Skeletal muscle cell (primary cell): ENCODE measurements at regions not wholly inside any gene's neighbourhood (a gene's known extent, or its start where the extent isn't known, plus 50 kb on each side); places are given as distances from the start of the nearest gene placed in this dataset.
"Not testable (repeated sequence)": the region's sequence is repeated elsewhere in the genome, so short reads cannot be mapped to it uniquely, and the experiment has no call there.

Source experiments
- DNase-seq: peaks from one replicate; pipeline ENCODE4 v3.0.0-alpha.2; 2010; ENCODE audit warnings: low read depth
- H3K4me3 ChIP-seq: 2 replicates; pipeline ENCODE4 v1.5.1; 2011; ENCODE audit warnings: low read depth, mild to moderate bottlenecking, control low read depth, low read length, moderate library complexity

DNA sequence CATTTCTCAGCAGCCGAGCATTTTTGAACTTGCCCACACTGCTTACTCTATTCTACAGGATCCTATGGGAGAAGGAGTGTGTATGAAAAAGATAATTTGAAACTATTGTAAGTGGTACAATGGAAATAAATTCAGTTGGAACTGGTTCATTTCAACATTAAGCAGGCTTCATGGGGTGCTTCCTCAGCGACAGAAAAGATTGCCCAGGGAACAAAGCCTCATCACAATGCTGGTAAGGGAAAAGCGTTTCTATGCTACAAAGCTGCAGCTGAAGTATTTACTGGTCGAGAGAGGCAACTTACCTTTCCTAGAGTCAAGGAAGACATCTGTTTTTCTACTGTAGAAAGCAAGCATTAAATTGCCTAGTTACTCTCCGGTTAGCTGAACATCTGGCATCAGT is 568.2 kb upstream of the ZP4 start:
- no peak overlapping the region for H3K4me3 ChIP-seq
- DNase-seq: no peak

GRCh38 chr1:238457610-238458009 is 566.9 kb upstream of the ZP4 start:
- DNase-seq: no peak
- H3K4me3 ChIP-seq: no peak overlapping the region

DNA sequence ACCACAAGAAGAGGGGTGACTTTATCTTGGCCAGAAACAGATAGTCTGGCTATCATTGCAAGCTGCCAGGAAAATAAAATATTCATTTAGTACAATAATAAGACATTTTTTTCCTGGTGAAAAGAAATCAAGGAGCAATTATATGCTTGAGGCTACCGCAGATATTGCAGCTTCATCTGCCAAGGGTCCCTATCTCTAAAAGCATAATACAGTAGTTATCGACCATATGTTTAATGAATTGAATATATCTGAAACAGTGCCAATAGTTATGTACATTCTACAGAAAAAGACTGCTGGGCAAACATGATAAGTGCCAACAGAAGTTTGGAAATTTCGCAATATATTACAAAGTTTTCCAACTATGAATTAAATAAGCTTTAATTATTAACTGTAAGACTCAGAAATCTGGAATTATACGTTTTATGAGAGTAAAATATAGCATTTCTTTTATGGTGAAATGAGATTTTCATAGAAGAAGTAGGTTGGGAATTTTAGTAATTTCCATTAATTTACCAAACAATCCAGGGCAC is 561.1 kb upstream of the ZP4 start:
- H3K4me3 ChIP-seq: no peak overlapping the region
- no peak for DNase-seq

DNA sequence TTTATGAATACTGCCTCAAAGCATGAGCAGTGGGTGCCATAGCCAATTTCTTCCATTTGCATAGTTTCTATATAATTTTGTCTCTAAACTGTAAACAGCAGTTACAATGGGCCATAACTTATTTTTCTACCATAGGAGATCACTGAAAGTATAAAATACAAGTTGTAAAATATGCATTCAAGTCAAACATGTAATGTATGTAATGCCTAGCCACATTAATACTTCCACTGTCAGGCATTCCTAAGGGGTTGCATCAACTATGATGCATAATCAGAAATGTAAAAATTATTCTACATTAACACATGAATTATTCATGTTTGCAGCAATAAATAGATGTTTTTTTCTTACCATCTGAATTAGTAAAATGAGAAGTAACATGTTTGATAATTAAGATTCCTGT is 560.3 kb upstream of the ZP4 start:
- no peak overlapping the region for H3K4me3 ChIP-seq
- DNase-seq: no peak

DNA sequence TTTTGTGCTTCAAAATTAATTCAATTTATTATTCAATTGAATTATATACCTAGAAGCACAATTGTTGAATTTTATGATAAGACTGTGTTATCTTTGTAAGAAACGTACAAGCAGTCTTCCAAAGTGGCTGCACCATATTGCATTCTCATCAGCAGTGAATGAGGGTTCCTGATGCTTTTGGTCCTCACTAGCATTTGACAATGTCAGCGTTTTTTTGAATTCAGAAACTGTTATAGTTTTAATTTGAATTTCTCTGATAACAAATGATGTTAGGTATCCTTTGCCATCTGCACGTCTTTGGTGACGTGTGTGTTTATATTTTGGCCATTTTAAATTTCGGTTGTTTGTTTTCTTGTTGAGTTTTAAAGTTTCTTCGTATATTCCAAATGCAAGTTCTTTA is 553.0 kb upstream of the ZP4 start:
- H3K4me3 ChIP-seq: no peak overlapping the region
- DNase-seq: no peak

- H3K4me3 ChIP-seq: no peak overlapping the region
- DNase-seq: no peak
Observed at GRCh38 chr1:238439511-238439910, 548.8 kb upstream of the ZP4 start.

DNA sequence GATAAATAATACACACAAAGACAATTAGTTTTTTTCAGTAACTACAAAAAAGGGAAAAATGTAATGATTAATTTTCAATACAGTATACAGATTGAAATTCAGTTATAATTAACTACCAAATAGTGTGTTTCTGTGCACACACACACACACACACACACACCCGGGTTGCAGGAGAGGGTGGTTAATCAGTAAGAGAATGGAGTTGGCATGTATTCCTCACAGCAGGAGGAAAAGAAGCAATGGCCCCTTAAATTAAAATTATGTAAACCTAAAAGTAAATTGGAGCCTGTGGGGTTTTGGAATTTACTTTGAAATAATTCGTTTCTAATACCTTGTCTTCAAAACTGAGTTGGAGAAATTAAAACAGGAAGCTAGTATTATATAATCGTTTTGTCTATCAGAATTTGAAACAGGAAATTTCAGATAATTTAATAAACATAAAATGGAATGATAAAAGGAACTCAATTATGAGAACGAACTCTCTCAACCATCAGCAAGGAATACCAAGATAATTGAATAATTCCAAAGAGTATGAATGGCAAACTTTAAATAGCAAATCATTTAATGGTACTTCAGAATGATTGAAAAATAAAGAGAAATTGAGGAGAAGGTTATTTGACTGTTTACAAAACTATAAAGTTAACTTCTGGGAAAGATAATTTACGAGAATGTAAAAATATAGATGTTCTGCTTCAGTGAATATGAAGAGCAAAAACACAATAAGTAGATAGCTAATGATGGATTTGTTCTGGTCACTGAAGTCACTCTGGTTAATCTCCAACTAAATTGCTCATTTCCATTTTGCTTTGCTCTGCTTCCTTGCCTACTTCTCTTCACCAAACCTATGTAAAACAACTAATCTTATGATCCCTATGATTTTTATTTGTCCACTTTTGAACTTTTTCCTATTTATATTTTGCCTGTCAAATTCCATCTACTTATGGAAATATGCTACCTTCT is 547.9 kb upstream of the ZP4 start:
- DNase-seq: no peak
- H3K4me3 ChIP-seq: no peak overlapping the region

DNA sequence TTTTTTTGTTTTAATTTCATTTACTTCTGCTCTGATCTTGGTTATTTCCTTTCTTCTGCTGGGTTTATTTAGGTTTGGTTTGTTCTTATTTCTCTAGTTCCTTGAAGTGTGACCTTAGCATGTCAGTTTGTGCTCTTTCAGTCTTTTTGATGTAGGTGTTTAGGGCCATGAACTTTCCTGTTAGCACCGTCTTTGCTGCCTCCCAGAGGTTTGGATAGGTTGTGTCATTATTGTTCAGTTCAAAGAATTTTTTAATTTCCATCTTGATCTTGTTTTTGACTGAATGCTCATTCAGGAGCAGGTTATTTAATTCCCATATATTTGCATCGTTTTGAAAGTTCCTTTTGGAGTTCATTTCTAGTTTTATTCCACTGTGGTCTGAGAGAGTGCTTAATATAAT is 539.0 kb upstream of the ZP4 start:
- DNase-seq: not testable (repeated sequence)

GRCh38 chr1:238419209-238419608 is 528.5 kb upstream of the ZP4 start:
- DNase-seq: no peak
- no peak overlapping the region for H3K4me3 ChIP-seq

More for the DNA sequence above, 539.0 kb upstream of the ZP4 start:
- H3K4me3 ChIP-seq: not testable (repeated sequence)

DNA sequence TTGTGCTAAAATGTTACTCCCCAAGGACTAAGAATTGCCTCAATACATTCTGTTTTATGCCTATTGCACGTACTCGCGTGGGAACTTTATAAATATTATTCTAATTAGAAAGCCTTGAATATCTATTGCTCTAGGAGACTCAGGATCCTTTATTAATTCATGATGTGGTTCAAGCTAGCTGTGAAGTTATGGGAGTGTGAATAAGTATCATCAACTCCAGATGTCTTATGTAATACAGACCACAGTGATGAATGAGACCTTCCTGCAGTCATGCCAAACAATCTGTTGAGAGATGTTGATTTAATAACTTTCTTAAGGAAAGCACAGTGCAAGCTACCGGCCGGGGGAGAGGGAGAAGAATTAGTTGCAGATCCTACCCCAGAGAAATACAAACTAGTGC is 519.2 kb upstream of the ZP4 start:
- DNase-seq: peak; percentile 89
- no peak overlapping the region for H3K4me3 ChIP-seq

DNA sequence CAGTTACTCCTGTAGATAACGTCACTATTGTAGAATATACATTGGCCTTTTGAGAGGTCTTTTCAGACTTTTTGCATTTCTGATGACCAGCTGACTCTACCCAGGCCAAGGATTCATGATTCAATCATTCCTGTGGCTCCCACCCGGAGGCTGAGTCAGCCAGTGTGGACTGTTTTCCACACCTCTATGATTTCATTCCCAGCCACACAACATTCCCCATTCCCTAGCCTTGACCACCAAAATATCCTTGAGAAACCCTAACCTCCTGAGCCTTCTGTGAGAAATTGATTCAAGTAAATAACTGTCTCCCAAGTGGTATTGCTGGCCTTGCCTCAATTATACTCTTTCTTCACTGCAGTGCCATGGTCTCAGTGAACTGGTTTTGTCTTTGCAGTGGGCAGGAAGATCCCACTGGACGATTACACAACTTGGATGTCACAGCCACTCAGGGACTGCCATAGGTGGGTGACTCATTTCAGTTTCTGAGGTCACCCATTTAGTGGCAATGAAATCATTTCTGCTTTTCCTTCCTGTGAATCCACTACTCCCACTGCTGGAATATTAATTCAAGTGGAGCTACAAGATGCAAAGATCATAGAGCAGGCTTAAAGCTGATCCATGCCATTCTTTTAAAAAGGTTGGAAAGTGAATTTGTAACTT is 518.6 kb upstream of the ZP4 start:
- H3K4me3 ChIP-seq: no peak overlapping the region
- DNase-seq: peak; percentile 97

GRCh38 chr1:238408737-238409136 is 518.0 kb upstream of the ZP4 start:
- H3K4me3 ChIP-seq: no peak overlapping the region
- no peak for DNase-seq

DNA sequence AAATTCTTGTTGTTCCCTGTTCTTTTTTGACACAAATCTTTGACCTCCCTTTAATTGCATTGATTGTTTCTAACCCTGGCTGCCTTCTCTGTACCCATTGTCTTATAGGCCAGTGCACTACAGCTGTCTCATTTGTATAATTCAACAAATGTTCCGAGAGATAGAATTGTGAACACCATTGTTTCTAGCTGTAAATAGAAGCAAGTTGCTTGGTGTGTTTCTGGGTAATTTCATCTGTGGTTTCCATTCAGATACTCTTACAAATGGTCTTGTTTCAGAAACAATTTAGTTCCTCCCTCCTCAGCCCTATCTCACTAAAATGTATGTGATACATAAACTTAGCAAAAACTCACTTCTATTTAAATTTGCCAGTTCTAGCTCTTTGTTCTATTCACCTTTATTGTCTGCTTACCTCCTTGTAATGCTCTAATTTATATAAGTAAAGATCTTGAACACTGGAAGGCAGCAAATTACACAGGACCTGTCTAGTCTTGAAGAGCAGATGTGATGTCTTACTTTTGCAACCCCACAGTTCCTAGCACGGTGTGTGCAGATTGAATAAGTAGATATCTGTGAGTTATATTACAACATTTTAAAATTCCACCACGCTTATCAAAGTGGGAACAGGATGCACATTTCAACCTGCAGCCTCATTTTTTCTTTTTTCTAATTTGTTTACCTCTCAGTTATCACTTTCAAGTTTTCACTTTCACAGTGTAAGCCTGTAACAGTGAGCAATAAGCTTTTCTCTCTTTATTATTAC is 515.6 kb upstream of the ZP4 start:
- H3K4me3 ChIP-seq: no peak overlapping the region
- no peak for DNase-seq

DNA sequence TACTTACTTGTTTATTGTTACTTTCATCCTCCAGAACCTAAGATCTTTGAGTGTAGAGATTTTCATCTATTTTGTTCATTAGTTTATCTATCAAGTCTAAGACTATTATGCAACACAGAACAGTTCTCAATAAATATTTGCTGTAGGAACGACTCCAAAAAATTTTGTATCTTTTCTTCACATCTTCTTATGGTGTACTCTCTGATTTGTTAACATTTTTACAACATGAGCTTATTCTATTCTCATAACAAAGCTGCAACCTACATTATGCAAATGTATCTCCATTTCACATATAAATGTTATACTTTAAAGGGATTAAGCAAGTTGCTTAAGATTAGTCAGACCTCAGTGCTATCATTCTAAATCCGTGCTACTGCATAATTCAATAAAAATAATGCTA is 514.2 kb upstream of the ZP4 start:
- H3K4me3 ChIP-seq: no peak overlapping the region
- no peak for DNase-seq

- H3K4me3 ChIP-seq: no peak overlapping the region
- DNase-seq: no peak
Observed at GRCh38 chr1:238404481-238404880, 513.8 kb upstream of the ZP4 start.

DNA sequence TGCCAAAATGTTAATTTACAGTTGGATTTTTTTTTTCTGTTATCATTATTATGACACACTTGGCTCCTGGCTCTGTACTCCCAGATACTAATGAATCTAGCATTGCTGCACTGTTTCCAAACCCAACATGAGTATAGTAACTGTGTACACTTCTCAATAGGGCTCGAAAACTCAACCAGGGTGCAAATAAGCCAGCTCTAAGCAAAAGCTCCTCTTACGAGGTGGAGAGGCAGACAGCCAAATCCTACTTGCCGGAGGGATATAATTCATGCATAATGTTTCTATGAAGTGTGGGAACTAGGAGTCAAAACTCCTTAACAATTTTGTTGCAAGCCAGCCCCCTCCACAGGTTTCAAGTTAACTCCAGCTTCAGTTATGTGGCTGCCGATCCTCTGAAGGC is 510.4 kb upstream of the ZP4 start:
- no peak for DNase-seq

DNA sequence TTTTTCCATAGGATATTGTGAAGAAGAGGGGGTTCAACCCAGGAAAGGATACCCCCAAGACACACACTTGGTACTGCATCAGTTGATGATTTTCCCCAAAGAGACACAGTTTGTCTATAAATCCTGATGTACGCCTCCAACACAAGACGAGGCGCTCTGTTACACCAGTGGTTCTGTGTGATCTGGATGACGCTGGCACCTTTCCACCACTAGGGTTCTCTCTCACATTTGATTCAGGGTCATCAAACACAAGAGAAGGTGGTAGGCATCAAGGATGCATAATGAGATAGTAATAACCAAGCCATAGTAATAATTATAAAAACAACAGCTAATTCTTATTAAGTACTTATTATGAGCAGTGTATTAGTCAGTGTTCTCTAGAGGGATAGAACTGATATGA is 508.8 kb upstream of the ZP4 start:
- H3K4me3 ChIP-seq: no peak overlapping the region
- DNase-seq: no peak

More for the DNA sequence above, 510.4 kb upstream of the ZP4 start:
- no peak overlapping the region for H3K4me3 ChIP-seq

GRCh38 chr1:238396140-238396539 is 505.4 kb upstream of the ZP4 start:
- H3K4me3 ChIP-seq: no peak overlapping the region
- DNase-seq: no peak

- no peak for DNase-seq
- H3K4me3 ChIP-seq: no peak overlapping the region
Observed at GRCh38 chr1:238384381-238384780, 493.7 kb upstream of the ZP4 start.

DNA sequence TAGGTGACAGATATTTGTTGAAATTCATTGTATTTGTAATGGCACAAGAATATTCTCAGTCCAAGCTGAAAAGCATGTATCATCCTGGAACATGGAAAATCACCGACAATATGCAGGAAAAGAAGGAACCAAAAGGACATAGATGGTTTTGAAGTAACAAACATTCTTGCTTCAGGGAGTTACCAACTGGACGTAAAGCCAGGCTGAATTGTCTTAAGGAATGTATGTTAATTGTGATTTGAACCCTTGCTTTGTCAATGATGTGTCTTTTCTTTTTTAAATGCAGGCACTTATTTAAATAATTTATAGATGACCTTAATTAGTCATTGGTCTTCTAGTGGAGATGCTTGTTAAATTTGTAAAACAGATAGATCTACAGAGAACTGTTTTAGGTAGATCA is 489.4 kb upstream of the ZP4 start:
- DNase-seq: no peak
- no peak overlapping the region for H3K4me3 ChIP-seq
